Heart left ventricle (tissue), 16 donors: ENCODE measurements at regions not wholly inside any gene's neighbourhood (a gene's known extent, or its start where the extent isn't known, plus 50 kb on each side); places are given as distances from the start of the nearest gene placed in this dataset.
"Not testable (repeated sequence)": the region's sequence is repeated elsewhere in the genome, so short reads cannot be mapped to it uniquely, and the experiment has no call there.

Source experiments
- ATAC-seq, 4 donors: fragments of 200-7000 bp; cut with Tn5 transposase; one replicate each; pipeline ENCODE4 v1.9.1; 2020 to 2022; ENCODE audit warnings: moderate library complexity in 4 of 4, mild to moderate bottlenecking in 3 of 4, moderate number of reproducible peaks in 1 of 4
- DNase-seq, 5 donors: peaks; one replicate each; pipeline ENCODE4 v3.0.0-alpha.2; 2020
- H3K27ac ChIP-seq, 12 donors: fragments of 200-600 bp; sonication (generic) in 4 of 12; one replicate each; pipeline versions ENCODE4 v1.5.0 to v1.8.0; 2016 to 2022; ENCODE audit warnings: mild to moderate bottlenecking in 2 of 12
- H3K27me3 ChIP-seq, 9 donors: fragments of 200-600 bp; sonication (generic) in 2 of 9; one replicate each; pipeline versions ENCODE4 v1.5.1 to v1.8.0; 2016 to 2022; ENCODE audit warnings: mild to moderate bottlenecking in 3 of 9
- H3K36me3 ChIP-seq, 9 donors: fragments of 200-600 bp; sonication (generic) in 2 of 9; one replicate each; pipeline versions ENCODE4 v1.5.0 to v1.8.0; 2018 to 2022; ENCODE audit warnings: mild to moderate bottlenecking in 2 of 9
- H3K4me1 ChIP-seq, 12 donors: fragments of 200-600 bp; sonication (generic) in 4 of 12; one replicate each; pipeline versions ENCODE4 v1.5.0 to v1.8.0; 2016 to 2022; ENCODE audit warnings: mild to moderate bottlenecking in 3 of 12
- H3K4me3 ChIP-seq, 12 donors: fragments of 200-600 bp; sonication (generic) in 4 of 12; one replicate each; pipeline versions ENCODE4 v1.5.0 to v1.8.0; 2017 to 2022; ENCODE audit warnings: mild to moderate bottlenecking in 9 of 12, moderate library complexity in 4 of 12
- H3K9me3 ChIP-seq, 12 donors: fragments of 200-600 bp; sonication (generic) in 4 of 12; one replicate each; pipeline versions ENCODE4 v1.5.0 to v1.8.0; 2016 to 2022; ENCODE audit warnings: mild to moderate bottlenecking in 1 of 12
- WGBS, 4 donors: extraction: QIAGEN DNeasy Blood & Tissue Kit in 2 of 4; methylation state at CpG; one replicate each; pipeline versions ENCODE4 v1.1.5 to v1.1.7; 2013 to 2018; 5-methylcytosine and 5-hydroxymethylcytosine counted together
- intact Hi-C, 10 donors: fragments of 100-400 bp; cut with DNase I; formaldehyde crosslinking; loops; one replicate each; pipeline versions ENCODE4 v1.11.1 to v1.14.2; 2022
- donor health status: ischemic (EF 13 %, LVEDD 7.1; RV severe dilation, severe dysfunction).
- donor health status: healthy with polysubstance abuse.
- donor health status: DM: no; HTN: yes; CAD: no.
- donor health status: DM: no; HTN: no; CAD: no.
- donor health status: ischemic (EF 25% LVEDD 6.9; RV normal size, moderate dysfunction).
- donor health status: ischemic (EF 25% LVEDD 5.7; RV mildly dilated, moderate dysfunction).
- donor health status: healthy.
- donor health status: DM: yes; HTN: yes; CAD: no.
- donor health status: ischemic (EF 35%, LVEDD 5.7; RV mildly dilated, moderate dysfunction).
- donor health status: nonischemic (EF 11% LVEDD 7.7; RV severe dilation, severe dysfunction).
- donor health status: DM: yes; HTN: yes; CAD: no.
- donor health status: PGD.
- donor health status: ischemic (EF 29% LVEDD 5.4; RV normal size, mild dysfunction).
- donor health status: nonischemic (EF 23%, LVEDD 6.1; RV moderate dilation, normal function).

- H3K4me1 ChIP-seq, H3K9me3 ChIP-seq, H3K36me3 ChIP-seq, intact Hi-C loops, H3K4me3 ChIP-seq, H3K27me3 ChIP-seq, H3K27ac ChIP-seq: not testable (repeated sequence)
- WGBS, 4 donors, result 64 to 91% (median 85%) methylated on average over 2 to 6 of the region's 6 CpGs
- peak in 3 of 4 donors; percentile 48 to 63 (median 63) for ATAC-seq
- peak in 1 of 5 donors; percentile 13 for DNase-seq
Observed at GRCh38 chr1:206365271-206365670, 105.0 kb upstream of the IKBKE start.

GRCh38 chr1:206366131-206366530 lies 104.1 kb upstream of the IKBKE start:
- H3K27ac ChIP-seq, H3K4me3 ChIP-seq, ATAC-seq, H3K36me3 ChIP-seq, H3K9me3 ChIP-seq, H3K4me1 ChIP-seq, DNase-seq, H3K27me3 ChIP-seq, intact Hi-C loops: not testable (repeated sequence)
- WGBS, 4 donors, result 88 to 99% (median 98%) methylated on average over 3 to 4 of the region's 5 CpGs

- H3K9me3 ChIP-seq, result peaks cover 0 to 12% (median 0%) of the 10 kb centered on the region in 12 donors
- no CpG with 5 or more reads among the region's 1 CpG for WGBS, 4 donors
- ATAC-seq, DNase-seq, H3K27me3 ChIP-seq, intact Hi-C loops, H3K4me1 ChIP-seq, H3K27ac ChIP-seq, H3K4me3 ChIP-seq, H3K36me3 ChIP-seq: not testable (repeated sequence)
Observed at GRCh38 chr1:206366772-206367171, 103.5 kb upstream of the IKBKE start.

- H3K36me3 ChIP-seq, H3K27ac ChIP-seq, H3K4me3 ChIP-seq, H3K27me3 ChIP-seq, DNase-seq, intact Hi-C loops, ATAC-seq, H3K4me1 ChIP-seq: not testable (repeated sequence)
- H3K9me3 ChIP-seq, result peaks cover 0 to 12% (median 0%) of the 10 kb centered on the region in 12 donors
- 95 to 98% methylated on average over 3 of the region's 6 CpGs; no CpG with 5 or more reads in 2 of the 4 donors for WGBS, 4 donors
Observed at GRCh38 chr1:206367955-206368622, 102.2 kb upstream of the IKBKE start.

DNA sequence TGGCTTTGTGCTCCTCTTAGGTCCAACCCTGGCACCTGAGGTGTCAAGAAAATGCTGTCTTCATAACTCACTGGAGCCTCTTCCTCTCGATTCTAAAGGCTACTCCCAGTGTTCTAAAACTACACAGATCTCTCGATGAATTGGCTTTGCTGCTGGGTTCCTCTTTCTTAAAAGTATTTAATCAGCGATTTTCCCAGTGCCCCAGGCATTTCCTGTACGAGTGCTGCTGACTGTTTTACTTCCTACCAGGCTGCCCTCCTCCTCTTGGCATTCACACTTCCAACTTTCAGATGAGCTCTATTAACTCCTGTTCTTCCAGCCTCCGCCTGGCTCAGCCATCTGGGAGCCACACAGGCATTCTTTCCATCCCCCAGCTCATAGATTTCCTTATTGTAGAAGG lies 95.6 kb upstream of the IKBKE start:
- H3K27me3 ChIP-seq, DNase-seq, H3K4me1 ChIP-seq, H3K4me3 ChIP-seq, intact Hi-C loops, H3K36me3 ChIP-seq: not testable (repeated sequence)
- peak in 3 of 4 donors; percentile 34 to 81 (median 73) for ATAC-seq
- no CpG with 5 or more reads among the region's 5 CpGs for WGBS, 4 donors
- peak overlapping the region in 1 of 12 donors; percentile 76 for H3K27ac ChIP-seq
- peaks cover 0 to 12% (median 0%) of the 10 kb centered on the region in 12 donors for H3K9me3 ChIP-seq

DNA sequence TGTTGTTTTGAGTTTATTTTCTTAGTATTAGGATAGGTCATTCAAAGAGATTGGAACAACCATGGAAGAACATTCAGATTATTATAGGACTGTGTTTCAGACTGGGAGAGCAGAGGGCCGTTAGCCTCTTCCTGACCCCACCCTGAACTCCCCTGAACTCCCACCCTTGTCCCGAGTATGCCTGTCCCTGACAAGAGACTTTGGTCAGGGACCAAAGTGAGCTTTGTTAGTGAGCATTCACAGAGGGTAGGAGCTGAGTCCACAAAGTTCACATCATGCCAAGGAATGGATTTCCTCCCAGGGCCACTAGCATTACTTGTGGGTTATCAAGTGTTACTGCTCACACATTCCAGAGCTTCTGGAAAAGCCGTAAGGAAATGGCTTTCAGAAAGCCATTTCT lies 94.7 kb upstream of the IKBKE start:
- ATAC-seq, result peak in 1 of 4 donors; percentile 12
- H3K27ac ChIP-seq, result peak overlapping the region in 1 of 12 donors; percentile 76
- not testable (repeated sequence) for H3K36me3 ChIP-seq

DNA sequence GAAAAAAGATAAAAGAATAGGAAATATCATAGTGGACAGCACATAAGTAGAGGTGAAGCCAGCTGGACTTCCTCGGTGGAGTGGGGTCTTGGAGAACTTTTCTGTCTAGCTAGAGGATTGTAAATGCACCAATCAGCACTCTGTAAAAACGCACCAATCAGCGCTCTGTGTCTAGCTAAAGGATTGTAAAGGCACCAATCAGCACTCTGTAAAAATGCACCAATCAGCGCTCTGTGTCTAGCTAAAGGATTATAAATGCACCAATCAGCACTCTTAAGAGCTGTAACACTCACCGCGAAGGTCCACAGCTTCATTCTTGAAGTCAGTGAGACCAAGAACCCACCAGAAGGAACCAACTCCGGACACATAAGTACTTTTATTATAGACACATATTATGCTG lies 91.8 kb upstream of the IKBKE start:
- H3K27me3 ChIP-seq, H3K4me3 ChIP-seq, H3K4me1 ChIP-seq, H3K9me3 ChIP-seq, intact Hi-C loops, H3K36me3 ChIP-seq, ATAC-seq, DNase-seq: not testable (repeated sequence)
- 95 to 98% (median 96%) methylated on average over 7 of the region's 7 CpGs for WGBS, 4 donors
- H3K27ac ChIP-seq, result peak overlapping the region in 1 of 12 donors; percentile 52

More for the DNA sequence above, 94.7 kb upstream of the IKBKE start:
- H3K4me1 ChIP-seq, DNase-seq, H3K27me3 ChIP-seq, H3K9me3 ChIP-seq, H3K4me3 ChIP-seq, intact Hi-C loops: not testable (repeated sequence)
- 33 to 63% (median 48%) methylated on average over 2 of the region's 3 CpGs for WGBS, 4 donors

DNA sequence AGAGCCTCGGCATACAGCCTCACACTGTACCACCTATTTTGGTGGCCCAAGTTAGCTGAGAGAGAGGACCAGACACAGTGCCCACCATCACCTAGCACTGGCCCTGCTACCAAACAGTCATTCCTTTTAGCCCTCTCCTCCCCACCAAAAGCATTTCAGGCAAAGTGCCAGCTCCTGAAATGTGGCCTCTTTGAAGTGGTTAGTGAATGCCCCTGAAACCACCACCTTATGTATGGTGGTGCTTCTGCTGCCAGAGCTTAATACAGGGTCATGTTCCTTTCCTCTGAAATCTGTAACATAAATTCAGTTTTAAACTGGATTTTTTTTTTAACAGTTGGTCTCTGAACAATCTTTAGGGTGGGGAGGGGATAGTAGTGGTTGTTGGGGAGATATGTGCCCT lies 91.0 kb upstream of the IKBKE start:
- ATAC-seq, H3K4me1 ChIP-seq, H3K36me3 ChIP-seq, H3K4me3 ChIP-seq, DNase-seq, intact Hi-C loops, H3K9me3 ChIP-seq, H3K27ac ChIP-seq, H3K27me3 ChIP-seq: not testable (repeated sequence)
- WGBS, 4 donors, result no CpG with 5 or more reads among the region's 1 CpG

DNA sequence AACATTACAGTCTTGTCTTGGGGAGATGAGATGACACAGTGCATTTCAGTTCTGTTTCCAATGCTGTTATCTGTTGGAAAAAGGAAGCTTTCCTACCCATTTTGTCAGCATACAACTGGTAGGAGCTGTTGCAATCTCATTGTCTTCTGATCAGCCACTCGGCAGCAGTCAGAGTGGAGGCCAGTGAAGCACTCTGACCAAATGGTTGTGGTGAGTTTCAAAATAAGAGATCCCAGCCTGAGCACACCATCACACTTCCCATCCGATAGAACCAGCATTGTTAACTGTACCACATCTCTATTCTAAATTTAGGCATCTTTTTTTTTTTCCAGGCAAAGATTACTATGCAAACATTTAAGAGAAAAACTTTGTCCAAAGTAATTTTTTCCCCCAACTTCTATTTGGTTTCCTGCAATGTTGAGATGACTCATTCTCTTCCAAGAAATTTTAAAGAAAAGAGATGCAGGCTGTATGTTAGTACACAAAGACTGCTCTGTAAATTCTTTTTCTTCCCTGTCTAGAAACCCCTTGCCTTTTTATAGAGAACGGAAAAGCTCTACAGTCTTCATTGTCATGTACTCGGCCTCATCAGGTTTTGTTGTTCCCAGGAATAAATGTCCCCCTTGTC lies 90.0 kb upstream of the IKBKE start:
- H3K4me1 ChIP-seq, H3K4me3 ChIP-seq, H3K27me3 ChIP-seq, DNase-seq, H3K36me3 ChIP-seq, H3K9me3 ChIP-seq, intact Hi-C loops, H3K27ac ChIP-seq: not testable (repeated sequence)
- WGBS, 4 donors, result 40 to 57% (median 43%) methylated on average over 1 to 2 of the region's 4 CpGs; no CpG with 5 or more reads in 1 of the 4 donors
- ATAC-seq, result peak; percentile 16 to 71 (median 56)
